IPS-NIHi7 (cell line): ENCODE measurements at regions not wholly inside any gene's neighbourhood (a gene's known extent, or its start where the extent isn't known, plus 50 kb on each side); places are given as distances from the start of the nearest gene placed in this dataset.
"Not testable (repeated sequence)": the region's sequence is repeated elsewhere in the genome, so short reads cannot be mapped to it uniquely, and the experiment has no call there.

ENCODE experiments used
- DNase-seq: peaks from one replicate; pipeline ENCODE4 v3.0.0; 2012; ENCODE audit warnings: mixed read lengths; ENCODE audit errors: extremely low spot score

- no peak for DNase-seq
Measured at GRCh38 chr2:239746559-239747246, 278.4 kb downstream of the NDUFA10 start.

- no peak for DNase-seq
Measured at GRCh38 chr2:239745386-239746227, 279.5 kb downstream of the NDUFA10 start.

GRCh38 chr2:239744706-239745340, 280.3 kb downstream of the NDUFA10 start:
- no peak for DNase-seq

GRCh38 chr2:239743206-239743605, 281.9 kb downstream of the NDUFA10 start:
- no peak for DNase-seq

GRCh38 chr2:239742377-239742776, 282.8 kb downstream of the NDUFA10 start:
- DNase-seq, result no peak

- no peak for DNase-seq
Measured at GRCh38 chr2:239739206-239739605, 285.9 kb downstream of the NDUFA10 start.

GRCh38 chr2:239738159-239738558, 287.0 kb downstream of the NDUFA10 start:
- no peak for DNase-seq

GRCh38 chr2:239737144-239737463, 288.0 kb downstream of the NDUFA10 start:
- no peak for DNase-seq

GRCh38 chr2:239736358-239737143, 288.6 kb downstream of the NDUFA10 start:
- no peak for DNase-seq

- no peak for DNase-seq
Measured at GRCh38 chr2:239735829-239736357, 289.2 kb downstream of the NDUFA10 start.

GRCh38 chr2:239735131-239735828, 289.9 kb downstream of the NDUFA10 start:
- DNase-seq, result peak; percentile 62

GRCh38 chr2:239734436-239735005, 290.6 kb downstream of the NDUFA10 start:
- DNase-seq, result no peak

- DNase-seq, result no peak
Measured at GRCh38 chr2:239732666-239733010, 292.5 kb downstream of the NDUFA10 start.

- DNase-seq, result no peak
Measured at GRCh38 chr2:239731998-239732665, 293.0 kb downstream of the NDUFA10 start.

- no peak for DNase-seq
Measured at GRCh38 chr2:239731422-239731821, 293.7 kb downstream of the NDUFA10 start.

- DNase-seq, result no peak
Measured at GRCh38 chr2:239730897-239731296, 294.2 kb downstream of the NDUFA10 start.

GRCh38 chr2:239730567-239730882, 294.6 kb downstream of the NDUFA10 start:
- not testable (repeated sequence) for DNase-seq

- DNase-seq, result no peak
Measured at GRCh38 chr2:239729681-239730566, 295.2 kb downstream of the NDUFA10 start.

- no peak for DNase-seq
Measured at GRCh38 chr2:239729151-239729550, 296.0 kb downstream of the NDUFA10 start.
